PC-3 (cell line): ENCODE measurements at regions not wholly inside any gene's neighbourhood (a gene's known extent, or its start where the extent isn't known, plus 50 kb on each side); places are given as distances from the start of the nearest gene placed in this dataset.
A peak's percentile ranks its signal among the peaks of the same experiment; 100 is the strongest.

Source experiments
- ATAC-seq: fragments of 200-7000 bp; cut with Tn5 transposase; 2 replicates; pipeline ENCODE4 v1.9.1; 2020; ENCODE audit warnings: mild to moderate bottlenecking, moderate library complexity
- BruUV-seq: library from RNA; stranded (reverse); fragments of 400-500 nt; replicated peaks from 2 replicates; lab custom pipeline; 2021; lab: Mats Ljungman, UMichigan
- CTCF ChIA-PET: fragments of 300-600 bp; sonication (Branson Sonifier 250); formaldehyde crosslinking; loops from one replicate; lab custom pipeline; 2022; ENCODE audit warnings: antibody characterized with exemption; lab: Charles Lee
- POLR2A ChIA-PET: fragments of 300-600 bp; sonication (Branson Sonifier 250); formaldehyde crosslinking; loops from one replicate; lab custom pipeline; 2022; ENCODE audit warnings: antibody characterized with exemption; ENCODE audit not compliant: unreplicated experiment; lab: Charles Lee
- DNase-seq: peaks from one replicate; pipeline ENCODE4 v3.0.0-alpha.2; 2015
- H2AFZ ChIP-seq: fragments of 300-600 bp; sonication (generic); 2 replicates; pipeline ENCODE4 v1.6.0; 2016; ENCODE audit warnings: antibody characterized with exemption, low read length
- H3F3A ChIP-seq: fragments of 300-600 bp; sonication (generic); one replicate; pipeline ENCODE4 v1.6.0; 2017; ENCODE audit warnings: antibody characterized with exemption, low read length, control low read depth, mild to moderate bottlenecking; ENCODE audit not compliant: unreplicated experiment
- H3K27ac ChIP-seq: fragments of 300-600 bp; sonication (generic); 2 replicates; pipeline ENCODE4 v1.5.1; 2016; ENCODE audit warnings: mild to moderate bottlenecking, low read length
- H3K27me3 ChIP-seq: fragments of 300-600 bp; sonication (generic); 2 replicates; pipeline ENCODE4 v1.6.1; 2016; ENCODE audit warnings: low read length, mixed read lengths
- H3K36me3 ChIP-seq: fragments of 300-600 bp; sonication (generic); 2 replicates; pipeline ENCODE4 v1.6.1; 2016; ENCODE audit warnings: low read depth, mixed run types, low read length, mixed read lengths
- H3K4me1 ChIP-seq: fragments of 300-600 bp; sonication (generic); 2 replicates; pipeline ENCODE4 v1.5.1; 2016; ENCODE audit warnings: low read length; ENCODE audit not compliant: insufficient read depth
- H3K4me2 ChIP-seq: fragments of 300-600 bp; sonication (generic); 2 replicates; pipeline ENCODE4 v1.6.0; 2016; ENCODE audit warnings: low read length
- H3K4me3 ChIP-seq: fragments of 300-600 bp; sonication (generic); 2 replicates; pipeline ENCODE4 v1.5.1; 2016; ENCODE audit warnings: mild to moderate bottlenecking, low read length, mixed read lengths
- H3K79me2 ChIP-seq: fragments of 300-600 bp; sonication (generic); 2 replicates; pipeline ENCODE4 v1.6.1; 2017; ENCODE audit warnings: low read length, mixed read lengths
- H3K9ac ChIP-seq: fragments of 300-600 bp; sonication (generic); 2 replicates; pipeline ENCODE4 v1.6.0; 2016; ENCODE audit warnings: mild to moderate bottlenecking, low read length
- H3K9me2 ChIP-seq: fragments of 300-600 bp; sonication (generic); replicated peaks from 2 replicates; pipeline ENCODE4 v1.6.1; 2016; ENCODE audit warnings: mixed run types, low read length, mixed read lengths
- H3K9me3 ChIP-seq: fragments of 300-600 bp; sonication (generic); 2 replicates; pipeline ENCODE4 v1.6.1; 2016; ENCODE audit warnings: low read length, mixed read lengths
- H4K20me1 ChIP-seq: fragments of 300-600 bp; sonication (generic); 2 replicates; pipeline ENCODE4 v1.6.1; 2016; ENCODE audit warnings: low read length, mixed read lengths
- CTCF ChIP-seq: fragments of 300-600 bp; sonication (generic); conservative IDR thresholded peaks from 2 replicates; pipeline ENCODE4 v1.5.1; 2017; ENCODE audit warnings: antibody characterized with exemption, low read depth, mild to moderate bottlenecking, low read length
- EZH2 ChIP-seq: fragments of 300-600 bp; sonication (generic); IDR thresholded peaks from one replicate; pipeline ENCODE4 v1.6.1; 2017; ENCODE audit warnings: antibody characterized with exemption, mild to moderate bottlenecking, low read length; ENCODE audit not compliant: unreplicated experiment
- EZH2phosphoT487 ChIP-seq: fragments of 300-600 bp; sonication (generic); IDR thresholded peaks from 2 replicates; pipeline ENCODE4 v1.6.1; 2018; ENCODE audit warnings: mild to moderate bottlenecking, antibody characterized with exemption, low read length, borderline replicate concordance
- intact Hi-C: fragments of 100-400 bp; cut with micrococcal nuclease; formaldehyde crosslinking; loops from 2 replicates; pipeline ENCODE4 v1.9.0; 2023

- ChIA-PET CTCF (no interaction called here), POLR2A (no interaction called here)
- Histone ChIP-seq H3K4me1 (no peaks in the 10 kb centered on the region), H3K9ac (no peak overlapping the region), H3K4me2 (no peak overlapping the region), H3K27me3 (peaks cover 13% of the 10 kb centered on the region; the same call in 1 of the 2 replicates), H3F3A (no peaks in the 10 kb centered on the region), H3K4me3 (no peak overlapping the region), H3K79me2 (no peaks in the 10 kb centered on the region), H3K36me3 (no peaks in the 10 kb centered on the region), H4K20me1 (no peaks in the 10 kb centered on the region), H2AFZ (0 out of 2 replicates have a peak overlapping the region, but pooled peaks have one; percentile 34), H3K9me2 (no peaks in the 10 kb centered on the region), H3K27ac (no peak overlapping the region), H3K9me3 (no peaks in the 10 kb centered on the region)
- no peak for ATAC-seq
- no peak for DNase-seq
- no TSS peak for BruUV-seq
- intact Hi-C loops: no loop called here
- TF ChIP-seq CTCF: no peak
- no peak for TF ChIP-seq EZH2
- no peak for TF ChIP-seq EZH2phosphoT487
These were observed 93.4 kb upstream of the SLC30A5 start for GRCh38 chr5:69000216-69000919.

- Histone ChIP-seq H3K27ac (no peak overlapping the region), H3F3A (no peaks in the 10 kb centered on the region), H3K27me3 (peaks cover 9% of the 10 kb centered on the region; the same call in 1 of the 2 replicates), H3K4me2 (no peak overlapping the region), H3K9me3 (no peaks in the 10 kb centered on the region), H3K9me2 (no peaks in the 10 kb centered on the region), H3K79me2 (no peaks in the 10 kb centered on the region), H2AFZ (no peak overlapping the region), H3K9ac (no peak overlapping the region), H4K20me1 (no peaks in the 10 kb centered on the region), H3K4me1 (no peaks in the 10 kb centered on the region), H3K4me3 (no peak overlapping the region), H3K36me3 (no peaks in the 10 kb centered on the region)
- ChIA-PET CTCF (no interaction called here), POLR2A (no interaction called here)
- no TSS peak for BruUV-seq
- DNase-seq (no peak), ATAC-seq (no peak)
- intact Hi-C loops: no loop called here
- TF ChIP-seq CTCF (no peak), EZH2 (no peak), EZH2phosphoT487 (no peak)
These were observed 92.9 kb upstream of the SLC30A5 start for GRCh38 chr5:69000949-69001348.

GRCh38 chr5:69001627-69002026 is 92.2 kb upstream of the SLC30A5 start:
- H3K27me3 ChIP-seq: 0 out of 2 replicates have a peak, but pooled peaks cover 5% of the 10 kb centered on the region
- DNase-seq (no peak), ATAC-seq (no peak)
- CTCF ChIA-PET: no interaction called here
- no peaks in the 10 kb centered on the region for H3K9me3 ChIP-seq
- H2AFZ ChIP-seq: no peak overlapping the region
- H3K27ac ChIP-seq: no peak overlapping the region
- no peak overlapping the region for H3K4me3 ChIP-seq
- no peaks in the 10 kb centered on the region for H3K79me2 ChIP-seq
- no TSS peak for BruUV-seq
- TF ChIP-seq CTCF (no peak), EZH2phosphoT487 (no peak), EZH2 (no peak)
- H3K4me1 ChIP-seq: no peaks in the 10 kb centered on the region
- H3K9me2 ChIP-seq: no peaks in the 10 kb centered on the region
- no peaks in the 10 kb centered on the region for H4K20me1 ChIP-seq
- no peaks in the 10 kb centered on the region for H3F3A ChIP-seq
- no peaks in the 10 kb centered on the region for H3K36me3 ChIP-seq
- no peak overlapping the region for H3K9ac ChIP-seq
- intact Hi-C loops: no loop called here
- POLR2A ChIA-PET: no interaction called here
- H3K4me2 ChIP-seq: no peak overlapping the region
